ENCODE measurements at regions not wholly inside any gene's neighbourhood (a gene's known extent, or its start where the extent isn't known, plus 50 kb on each side); places are given as distances from the start of the nearest gene placed in this dataset.

- TF ChIP-seq CTCF (IDR thresholded peaks at IDR 0.05 in 4 of 5, conservative IDR thresholded peaks at IDR 0.05 in 1 of 5) (no peak), POLR2A (IDR thresholded peaks at IDR 0.05) (no peak)
Measured at GRCh38 chr1:213457733-213458132, 406.7 kb downstream of the RPS6KC1 start.
